Dendritic cell treated with granulocyte-macrophage colony-stimulating factor and Interleukin-4, amounts not matched to agents 40 ng/mL and 50 ng/mL, for 4 days (primary cell): ENCODE measurements at regions not wholly inside any gene's neighbourhood (a gene's known extent, or its start where the extent isn't known, plus 50 kb on each side); places are given as distances from the start of the nearest gene placed in this dataset.

Experiments used
- H3K27ac Mint-ChIP-seq: one replicate; pipeline ENCODE4 v1.8.0; 2022; ENCODE audit warnings: mild to moderate bottlenecking, mixed read lengths
- H3K27me3 Mint-ChIP-seq: one replicate; pipeline ENCODE4 v1.8.0; 2022; ENCODE audit warnings: mild to moderate bottlenecking, mixed read lengths
- H3K36me3 Mint-ChIP-seq: one replicate; pipeline ENCODE4 v1.8.0; 2022; ENCODE audit warnings: low read depth, mixed read lengths
- H3K4me1 Mint-ChIP-seq: one replicate; pipeline ENCODE4 v1.8.0; 2022; ENCODE audit warnings: low read depth, mixed read lengths
- H3K4me3 Mint-ChIP-seq: one replicate; pipeline ENCODE4 v1.8.0; 2022; ENCODE audit warnings: mild to moderate bottlenecking, moderate library complexity, mixed read lengths
- H3K9me3 Mint-ChIP-seq: one replicate; pipeline ENCODE4 v1.8.0; 2022; ENCODE audit warnings: mixed read lengths
- intact Hi-C: fragments of 100-400 bp; cut with micrococcal nuclease; formaldehyde crosslinking; loops from one replicate; pipeline ENCODE4 v1.15.0; 2022

DNA sequence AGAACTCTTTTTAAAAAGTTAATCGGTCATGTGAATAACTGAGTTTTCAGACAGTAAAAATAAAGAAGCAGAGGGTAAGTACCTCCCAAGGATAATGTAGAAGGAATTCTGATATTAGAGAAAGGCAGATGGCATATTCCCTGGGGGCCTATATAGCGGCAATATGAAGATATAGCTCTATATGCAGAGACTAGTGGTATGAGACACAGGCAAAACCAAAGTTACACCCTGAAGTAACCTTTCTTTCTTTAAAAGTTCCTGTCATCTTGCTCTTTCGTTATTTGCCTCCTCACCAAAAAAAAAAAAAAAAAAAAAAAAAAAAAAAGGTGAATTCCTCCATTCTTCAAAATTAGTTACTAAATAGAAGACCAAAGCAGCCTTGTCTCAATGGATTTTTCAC lies 76.2 kb upstream of the ARHGAP32 start:
- intact Hi-C loops, result no loop called here
- no peaks in the 10 kb centered on the region for H3K27me3 Mint-ChIP-seq
- H3K9me3 Mint-ChIP-seq, result no peaks in the 10 kb centered on the region

DNA sequence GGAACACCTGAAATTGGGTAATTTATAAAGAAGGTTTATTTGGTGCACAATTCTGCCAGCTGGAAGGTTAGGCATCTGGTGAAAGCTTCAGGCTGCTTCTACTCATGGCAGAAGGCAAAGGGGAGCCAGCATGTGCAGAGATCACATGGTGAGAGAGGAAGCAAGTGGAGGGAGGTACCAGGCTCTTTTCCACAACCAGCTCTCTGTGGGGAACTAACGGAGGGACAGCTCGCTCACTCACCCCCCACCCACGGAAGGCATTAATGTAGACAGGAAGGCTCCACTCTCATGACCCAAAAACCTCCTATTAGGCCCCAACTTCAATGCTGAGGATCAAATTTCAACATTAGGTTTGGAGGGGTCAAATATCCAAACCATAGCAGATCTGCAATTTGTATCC lies 75.6 kb upstream of the ARHGAP32 start:
- Mint-ChIP-seq H3K36me3 (no peaks in the 10 kb centered on the region), H3K9me3 (no peaks in the 10 kb centered on the region), H3K27ac (no peak overlapping the region), H3K27me3 (no peaks in the 10 kb centered on the region), H3K4me3 (no peak overlapping the region), H3K4me1 (peaks cover 23% of the 10 kb centered on the region)
- intact Hi-C loops, result no loop called here

More for the DNA sequence above, 76.2 kb upstream of the ARHGAP32 start:
- Mint-ChIP-seq H3K4me1 (peaks cover 17% of the 10 kb centered on the region), H3K36me3 (no peaks in the 10 kb centered on the region), H3K27ac (no peak overlapping the region), H3K4me3 (no peak overlapping the region)

DNA sequence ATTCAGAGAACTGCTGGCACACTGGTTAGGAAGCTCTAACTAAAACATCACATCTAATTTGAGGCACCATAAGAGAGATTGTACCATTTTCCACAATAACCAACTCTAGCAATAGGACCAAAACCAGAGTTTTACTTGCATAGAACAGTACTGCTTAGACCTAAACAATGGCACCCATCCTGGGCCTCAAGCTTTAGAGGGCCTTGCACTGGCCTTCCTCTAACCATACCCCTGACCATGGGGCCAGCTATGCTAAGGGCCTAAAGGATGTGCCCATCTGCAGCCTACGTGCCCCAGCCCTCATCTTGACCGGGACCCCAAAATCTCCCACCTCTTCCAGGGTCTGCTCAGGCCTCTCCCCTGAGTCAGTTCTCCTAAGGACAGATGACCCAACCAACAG lies 74.4 kb upstream of the ARHGAP32 start:
- no peaks in the 10 kb centered on the region for H3K36me3 Mint-ChIP-seq
- peaks cover 23% of the 10 kb centered on the region for H3K4me1 Mint-ChIP-seq
- H3K27ac Mint-ChIP-seq, result no peak overlapping the region
- H3K27me3 Mint-ChIP-seq, result no peaks in the 10 kb centered on the region
- H3K4me3 Mint-ChIP-seq, result no peak overlapping the region
- no peaks in the 10 kb centered on the region for H3K9me3 Mint-ChIP-seq
- intact Hi-C loops, result no loop called here

DNA sequence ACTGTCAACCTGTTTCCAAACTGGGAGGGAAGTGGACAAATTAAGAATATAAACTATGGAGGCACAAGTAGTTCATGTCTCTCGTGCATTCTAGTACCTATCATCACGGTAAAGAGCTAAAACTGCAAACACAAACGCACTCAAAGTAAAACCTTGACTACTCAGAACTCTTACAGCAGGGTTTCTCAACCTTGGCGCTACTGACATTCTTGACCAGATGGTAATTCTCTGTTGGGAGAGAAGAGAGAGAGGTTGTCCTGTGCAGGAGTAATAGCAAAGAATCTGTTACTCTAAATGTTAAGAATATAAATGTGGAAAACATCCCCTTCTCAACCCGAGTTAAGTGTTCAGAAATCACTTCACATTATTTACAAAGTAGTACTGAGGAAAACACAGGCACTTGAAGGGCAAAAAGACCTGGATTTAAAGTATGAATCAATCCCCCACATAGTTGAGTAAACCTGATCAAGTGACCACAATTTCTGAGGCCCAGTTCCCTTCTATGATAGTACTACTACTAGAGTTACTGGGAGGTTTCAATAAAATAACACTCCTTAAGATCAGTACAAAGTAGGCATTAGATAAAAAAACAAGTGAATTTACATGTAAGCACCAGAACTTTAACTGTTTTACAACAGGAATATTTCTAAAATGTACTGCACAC lies 73.1 kb upstream of the ARHGAP32 start:
- Mint-ChIP-seq H3K27ac (no peak overlapping the region), H3K4me3 (no peak overlapping the region), H3K4me1 (peaks cover 23% of the 10 kb centered on the region), H3K36me3 (no peaks in the 10 kb centered on the region), H3K27me3 (no peaks in the 10 kb centered on the region), H3K9me3 (no peaks in the 10 kb centered on the region)
- intact Hi-C loops, result no loop called here

DNA sequence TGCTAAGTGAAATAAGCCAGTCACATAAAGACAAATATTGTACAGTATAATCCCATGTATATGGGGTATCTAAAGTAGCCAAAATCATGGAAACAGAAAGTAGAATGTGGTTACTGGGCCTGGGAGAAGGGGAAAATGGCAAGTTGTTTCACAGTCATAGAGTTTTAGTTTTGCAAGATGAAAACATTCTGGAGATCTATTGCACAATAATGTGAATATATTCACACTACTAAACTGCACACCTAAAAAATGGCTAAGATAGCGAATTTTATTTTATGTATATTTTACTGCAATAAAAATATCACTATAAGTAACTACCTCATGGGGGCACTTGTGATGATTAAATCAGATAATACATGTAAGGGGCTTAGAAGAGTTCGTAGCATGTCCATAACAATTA lies 72.0 kb upstream of the ARHGAP32 start:
- Mint-ChIP-seq H3K36me3 (no peaks in the 10 kb centered on the region), H3K27me3 (no peaks in the 10 kb centered on the region), H3K9me3 (no peaks in the 10 kb centered on the region), H3K4me3 (no peak overlapping the region), H3K4me1 (peaks cover 23% of the 10 kb centered on the region), H3K27ac (no peak overlapping the region)
- intact Hi-C loops, result no loop called here

DNA sequence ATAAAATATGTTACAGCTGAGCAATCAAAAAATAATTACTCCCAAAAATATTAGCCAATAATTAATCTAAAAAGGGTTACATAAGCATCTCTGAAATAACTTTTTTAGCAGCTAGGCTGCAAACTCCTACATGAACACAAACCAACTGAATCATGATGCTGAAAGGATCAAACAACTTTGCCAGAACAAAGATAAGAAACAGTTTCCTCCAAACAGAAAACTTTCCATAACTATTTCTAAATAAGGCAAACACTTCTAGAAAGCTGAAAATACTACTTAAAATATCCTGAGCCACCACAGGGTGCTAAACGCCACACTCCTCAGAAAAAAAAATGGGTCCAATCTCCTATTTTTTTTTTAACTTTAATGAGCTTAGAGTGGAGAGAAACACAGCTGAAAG lies 68.6 kb upstream of the ARHGAP32 start:
- no peaks in the 10 kb centered on the region for H3K9me3 Mint-ChIP-seq
- H3K4me3 Mint-ChIP-seq, result no peak overlapping the region
- H3K4me1 Mint-ChIP-seq, result peaks cover 14% of the 10 kb centered on the region
- intact Hi-C loops, result no loop called here
- no peak overlapping the region for H3K27ac Mint-ChIP-seq
- H3K27me3 Mint-ChIP-seq, result no peaks in the 10 kb centered on the region
- no peaks in the 10 kb centered on the region for H3K36me3 Mint-ChIP-seq

DNA sequence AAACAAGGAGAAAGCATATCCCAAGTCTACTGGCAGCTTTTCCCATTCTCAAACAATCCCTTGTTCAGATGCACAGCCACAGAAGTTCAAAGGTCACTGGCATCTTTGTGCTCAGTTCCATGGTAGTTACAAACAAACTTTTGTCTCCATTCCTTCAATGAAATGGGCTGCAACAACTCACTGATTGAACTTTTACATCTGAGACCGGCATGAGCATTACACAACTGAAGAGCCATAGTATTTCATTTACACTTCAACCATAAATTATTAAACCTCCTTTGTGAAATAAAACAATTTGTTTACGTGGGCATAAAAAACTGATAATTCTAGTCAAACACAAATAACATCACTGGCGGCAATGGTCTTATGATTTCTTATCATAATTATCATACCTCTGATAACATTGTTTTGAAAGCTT lies 67.8 kb upstream of the ARHGAP32 start:
- H3K9me3 Mint-ChIP-seq, result no peaks in the 10 kb centered on the region
- no peak overlapping the region for H3K4me3 Mint-ChIP-seq
- H3K36me3 Mint-ChIP-seq, result no peaks in the 10 kb centered on the region
- H3K27ac Mint-ChIP-seq, result no peak overlapping the region
- H3K27me3 Mint-ChIP-seq, result no peaks in the 10 kb centered on the region
- H3K4me1 Mint-ChIP-seq, result peaks cover 14% of the 10 kb centered on the region
- intact Hi-C loops, result no loop called here

DNA sequence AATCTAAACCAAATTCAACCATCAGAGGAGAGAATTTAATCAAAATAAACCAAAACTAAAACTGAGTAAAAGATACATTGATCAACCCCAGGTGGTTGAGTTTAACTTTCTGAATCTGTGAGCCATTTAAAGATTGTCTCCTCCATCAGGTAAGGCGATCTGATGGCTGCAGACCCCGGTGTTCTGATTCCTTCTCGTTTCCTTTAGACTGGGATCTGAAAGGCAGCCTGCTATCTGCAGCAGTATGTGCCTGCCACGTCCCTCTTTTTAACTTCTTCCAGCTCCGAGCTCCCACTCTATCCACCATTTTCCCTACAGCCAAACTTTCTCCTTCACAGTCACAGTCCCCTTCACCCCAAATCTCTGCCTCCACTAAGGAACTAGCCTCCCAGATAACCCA lies 66.1 kb upstream of the ARHGAP32 start:
- intact Hi-C loops, result no loop called here
- Mint-ChIP-seq H3K4me1 (peaks cover 4% of the 10 kb centered on the region), H3K4me3 (no peak overlapping the region), H3K9me3 (no peaks in the 10 kb centered on the region), H3K27ac (no peak overlapping the region), H3K27me3 (no peaks in the 10 kb centered on the region), H3K36me3 (no peaks in the 10 kb centered on the region)

DNA sequence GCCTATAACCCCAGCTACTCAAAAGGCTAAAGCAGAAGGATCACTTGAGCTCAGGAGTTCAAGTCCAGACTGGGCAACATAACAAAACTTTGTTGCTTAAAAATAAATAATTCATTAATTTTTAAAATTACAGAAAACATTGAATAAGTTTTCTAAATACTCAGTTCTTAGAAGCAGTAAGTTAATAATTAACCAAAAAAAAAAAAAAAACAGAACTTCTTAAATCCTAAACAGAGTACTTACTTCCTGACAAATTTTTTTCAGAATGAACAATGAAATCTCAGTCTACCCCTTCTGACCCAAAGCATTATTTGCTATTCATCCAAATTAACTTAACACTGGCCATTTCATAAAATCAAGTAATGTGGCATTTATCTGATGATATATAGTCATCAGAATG lies 65.4 kb upstream of the ARHGAP32 start:
- no peaks in the 10 kb centered on the region for H3K4me1 Mint-ChIP-seq
- no peaks in the 10 kb centered on the region for H3K36me3 Mint-ChIP-seq
- intact Hi-C loops, result no loop called here
- no peak overlapping the region for H3K27ac Mint-ChIP-seq
- no peak overlapping the region for H3K4me3 Mint-ChIP-seq
- H3K27me3 Mint-ChIP-seq, result no peaks in the 10 kb centered on the region
- no peaks in the 10 kb centered on the region for H3K9me3 Mint-ChIP-seq

DNA sequence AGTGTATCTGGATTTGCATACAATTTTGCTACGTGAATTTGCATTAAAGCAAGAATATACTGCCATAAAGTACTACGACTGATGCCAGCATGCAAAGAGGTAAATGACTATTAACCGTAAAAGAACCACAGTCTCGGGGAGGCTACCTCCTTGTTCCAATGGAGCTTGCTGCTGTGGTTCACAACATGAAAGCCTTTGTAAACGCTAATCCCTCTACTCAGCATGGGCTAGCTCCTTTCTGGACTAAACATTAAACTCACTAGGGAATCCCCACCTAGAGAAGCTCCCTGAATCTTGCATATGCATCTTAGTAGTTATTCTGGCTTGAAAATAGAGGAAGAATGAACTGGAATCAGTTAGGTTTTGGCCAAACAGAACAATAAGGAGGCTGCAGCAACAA lies 60.5 kb upstream of the ARHGAP32 start:
- Mint-ChIP-seq H3K4me1 (peaks cover 4% of the 10 kb centered on the region), H3K27ac (no peak overlapping the region), H3K36me3 (no peaks in the 10 kb centered on the region), H3K9me3 (no peaks in the 10 kb centered on the region), H3K4me3 (no peak overlapping the region), H3K27me3 (no peaks in the 10 kb centered on the region)
- intact Hi-C loops, result no loop called here

DNA sequence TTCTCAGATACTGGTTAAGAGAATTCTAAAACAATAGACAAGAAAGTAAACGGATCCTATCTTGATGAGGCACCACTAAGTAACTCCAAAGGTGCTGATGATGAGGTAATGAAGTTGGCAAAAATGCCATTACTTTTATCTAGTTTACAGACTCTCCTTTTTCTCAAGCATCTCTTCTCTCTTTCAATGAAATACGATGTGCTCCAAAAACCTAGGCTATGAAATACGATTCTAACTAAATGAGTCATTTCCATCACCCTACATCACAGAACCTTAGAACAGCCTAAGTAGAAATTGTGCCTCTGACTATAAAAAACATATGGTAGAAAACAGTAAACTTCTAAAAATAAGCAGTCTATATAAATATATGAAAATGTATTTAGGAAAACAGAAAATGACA lies 58.9 kb upstream of the ARHGAP32 start:
- intact Hi-C loops, result no loop called here
- no peak overlapping the region for H3K4me3 Mint-ChIP-seq
- H3K27me3 Mint-ChIP-seq, result no peaks in the 10 kb centered on the region
- no peaks in the 10 kb centered on the region for H3K9me3 Mint-ChIP-seq
- H3K4me1 Mint-ChIP-seq, result peaks cover 4% of the 10 kb centered on the region
- no peak overlapping the region for H3K27ac Mint-ChIP-seq
- no peaks in the 10 kb centered on the region for H3K36me3 Mint-ChIP-seq

DNA sequence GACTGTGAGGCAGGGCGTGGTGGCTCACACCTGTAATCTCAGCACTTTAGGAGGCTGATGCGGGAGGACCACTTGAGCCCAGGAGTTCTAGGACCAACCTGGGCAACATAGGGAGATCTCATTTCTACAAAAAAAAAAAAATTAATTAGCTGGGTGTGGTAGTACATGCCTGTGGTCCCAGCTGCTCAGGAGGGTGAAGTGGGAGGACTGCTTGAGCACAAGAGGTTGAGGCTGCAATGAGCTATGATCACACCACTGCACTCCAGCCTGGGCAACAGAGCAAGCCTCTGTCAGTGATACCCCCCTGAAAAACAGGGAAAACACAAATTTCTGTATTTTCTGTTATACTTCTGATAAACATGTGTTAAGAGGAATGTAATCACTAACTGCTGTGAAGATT lies 57.8 kb upstream of the ARHGAP32 start:
- Mint-ChIP-seq H3K27ac (no peak overlapping the region), H3K36me3 (no peaks in the 10 kb centered on the region), H3K4me1 (peaks cover 4% of the 10 kb centered on the region), H3K4me3 (no peak overlapping the region), H3K9me3 (no peaks in the 10 kb centered on the region), H3K27me3 (no peaks in the 10 kb centered on the region)
- intact Hi-C loops, result no loop called here

DNA sequence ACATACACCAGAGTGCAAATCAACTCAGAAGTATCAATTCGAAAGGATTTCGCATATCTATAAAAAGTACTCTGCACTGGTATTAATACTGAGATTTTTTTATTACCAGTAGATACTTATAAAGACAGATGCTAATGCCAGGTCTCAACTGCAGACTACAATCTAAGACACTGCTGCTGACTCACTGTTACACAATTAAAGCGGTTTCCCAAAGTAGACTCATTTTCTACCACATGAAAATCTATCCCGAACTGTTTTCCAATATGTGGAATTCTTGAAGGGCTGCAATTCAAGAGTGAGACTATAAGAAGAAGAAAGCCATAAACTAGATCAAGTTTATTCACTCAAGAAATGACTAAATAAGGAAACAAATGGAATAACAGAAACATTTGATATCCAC lies 57.2 kb upstream of the ARHGAP32 start:
- intact Hi-C loops, result no loop called here
- no peak overlapping the region for H3K4me3 Mint-ChIP-seq
- H3K27ac Mint-ChIP-seq, result no peak overlapping the region

DNA sequence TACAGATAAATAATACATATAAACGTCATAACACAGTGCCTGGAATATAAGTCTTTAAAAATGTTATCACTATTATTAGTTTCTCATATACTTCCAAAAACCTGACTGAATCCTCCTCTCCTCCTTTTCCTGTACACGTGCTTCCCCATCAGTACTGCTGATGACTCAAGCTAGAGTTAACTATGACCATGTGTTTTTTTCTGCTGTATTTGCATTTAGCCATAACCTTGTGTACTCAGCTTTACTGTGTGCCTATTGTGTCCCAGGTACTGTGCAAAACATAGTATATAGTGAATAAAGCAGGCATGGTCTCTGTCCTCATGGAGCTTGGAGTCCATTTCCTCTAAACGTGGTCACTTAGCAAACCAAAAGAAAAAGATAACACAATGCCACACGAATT lies 56.5 kb upstream of the ARHGAP32 start:
- intact Hi-C loops, result no loop called here
- no peaks in the 10 kb centered on the region for H3K36me3 Mint-ChIP-seq
- no peaks in the 10 kb centered on the region for H3K27me3 Mint-ChIP-seq
- H3K27ac Mint-ChIP-seq, result no peak overlapping the region
- H3K4me1 Mint-ChIP-seq, result peaks cover 5% of the 10 kb centered on the region
- H3K9me3 Mint-ChIP-seq, result no peaks in the 10 kb centered on the region
- no peak overlapping the region for H3K4me3 Mint-ChIP-seq

More for the DNA sequence above, 57.2 kb upstream of the ARHGAP32 start:
- peaks cover 4% of the 10 kb centered on the region for H3K4me1 Mint-ChIP-seq
- no peaks in the 10 kb centered on the region for H3K9me3 Mint-ChIP-seq
- H3K36me3 Mint-ChIP-seq, result no peaks in the 10 kb centered on the region
- no peaks in the 10 kb centered on the region for H3K27me3 Mint-ChIP-seq

DNA sequence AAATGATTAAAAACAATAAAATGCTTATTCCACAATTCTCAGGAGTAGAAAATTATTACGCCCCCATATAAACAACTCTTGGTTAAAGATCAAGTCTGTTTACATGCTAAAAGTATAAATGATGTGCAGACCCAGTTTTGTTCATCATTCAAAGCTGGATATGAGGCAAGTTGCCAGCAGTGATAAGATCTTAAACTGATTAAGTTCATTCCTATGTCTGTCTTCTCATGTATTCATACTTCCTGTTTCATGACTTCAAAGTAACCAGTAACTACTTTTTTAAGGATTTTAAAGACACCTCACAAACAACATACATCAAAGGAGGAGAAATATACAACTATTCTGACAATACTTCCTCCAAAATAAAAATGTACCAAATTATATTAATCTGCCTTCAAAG lies 55.0 kb upstream of the ARHGAP32 start:
- no peaks in the 10 kb centered on the region for H3K27me3 Mint-ChIP-seq
- no peak overlapping the region for H3K27ac Mint-ChIP-seq
- intact Hi-C loops, result no loop called here

More for the DNA sequence above, 55.0 kb upstream of the ARHGAP32 start:
- Mint-ChIP-seq H3K4me3 (no peak overlapping the region), H3K4me1 (peaks cover 16% of the 10 kb centered on the region), H3K9me3 (no peaks in the 10 kb centered on the region), H3K36me3 (no peaks in the 10 kb centered on the region)
